ENCODE measurements at regions not wholly inside any gene's neighbourhood (a gene's known extent, or its start where the extent isn't known, plus 50 kb on each side); places are given as distances from the start of the nearest gene placed in this dataset.
"Not testable (repeated sequence)": the region's sequence is repeated elsewhere in the genome, so short reads cannot be mapped to it uniquely, and the experiment has no call there.

DNA sequence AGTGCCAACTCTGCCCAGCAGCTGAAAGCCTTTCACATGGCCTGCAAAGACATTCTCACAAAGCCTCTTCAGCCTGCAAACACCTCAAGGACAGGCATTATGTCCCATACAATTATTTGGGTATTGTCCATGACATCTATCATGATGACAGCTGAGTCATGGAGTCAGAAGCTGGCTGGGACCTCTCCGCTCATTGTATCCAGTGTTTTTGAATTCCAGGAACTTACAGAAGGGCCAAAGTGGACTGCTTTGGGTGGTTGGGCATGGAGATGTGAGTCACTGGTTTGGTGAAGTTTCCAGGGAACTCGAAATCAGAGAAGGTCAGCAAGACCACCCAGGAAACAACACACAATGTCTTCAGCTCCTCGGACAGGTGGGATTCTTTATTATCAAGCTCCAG is 188.6 kb upstream of the CCL2 start:
- no peaks in the 10 kb centered on the region for H3K4me1 Mint-ChIP-seq
- no peaks in the 10 kb centered on the region for H3K36me3 Mint-ChIP-seq
- H3K4me3 Mint-ChIP-seq: no peak overlapping the region
- no peaks in the 10 kb centered on the region for H3K9me3 Mint-ChIP-seq
- ATAC-seq (no peak), DNase-seq (ENCODE audit: low spot score in 2 of 2) (no peak)
- no peak overlapping the region for H3K27ac Mint-ChIP-seq

DNA sequence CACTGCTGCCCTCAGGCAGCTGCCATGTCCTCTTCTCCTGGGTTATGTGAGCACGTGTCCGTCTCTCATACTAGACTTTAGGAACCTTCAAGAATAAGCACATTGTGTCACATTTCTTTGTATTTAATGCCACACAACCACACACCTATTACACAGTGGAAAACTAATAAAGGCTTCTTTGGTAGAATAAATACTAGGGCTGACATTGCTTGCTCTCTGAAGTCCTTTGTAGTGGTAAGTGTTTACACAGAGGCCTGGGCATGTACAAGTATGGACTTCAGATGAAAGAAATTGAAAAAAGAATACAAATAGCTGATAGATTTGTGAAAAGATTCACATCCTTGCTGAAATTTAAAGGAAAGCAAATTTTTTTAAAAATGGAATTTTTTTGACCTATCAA is 188.1 kb upstream of the CCL2 start:
- no peak overlapping the region for H3K27ac Mint-ChIP-seq
- no peaks in the 10 kb centered on the region for H3K4me1 Mint-ChIP-seq
- ATAC-seq (no peak), DNase-seq (ENCODE audit: low spot score in 2 of 2) (no peak)
- no peaks in the 10 kb centered on the region for H3K36me3 Mint-ChIP-seq
- H3K4me3 Mint-ChIP-seq: no peak overlapping the region
- H3K9me3 Mint-ChIP-seq: no peaks in the 10 kb centered on the region

DNA sequence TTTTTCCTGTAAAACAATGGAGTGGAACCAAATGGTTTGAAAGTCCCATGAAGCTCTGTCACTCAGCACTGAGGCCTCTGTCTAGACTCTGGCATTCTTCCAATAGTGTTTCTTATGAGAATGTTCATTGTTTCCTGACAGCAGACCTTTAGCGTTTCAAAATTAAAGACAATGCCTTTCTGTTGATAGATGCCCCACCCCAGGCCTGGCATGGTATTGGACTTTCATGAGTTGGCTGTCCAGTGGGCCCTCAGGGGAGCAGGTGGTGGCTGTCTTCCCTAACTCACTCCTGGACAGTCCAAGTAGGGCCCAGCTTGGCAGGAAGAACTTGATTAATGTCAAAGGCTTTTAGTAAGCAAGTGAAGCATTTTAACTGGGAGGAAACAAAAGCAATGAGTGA is 186.5 kb upstream of the CCL2 start:
- ATAC-seq (no peak), DNase-seq (ENCODE audit: low spot score in 2 of 2) (no peak)
- H3K9me3 Mint-ChIP-seq: no peaks in the 10 kb centered on the region
- H3K27ac Mint-ChIP-seq: no peak overlapping the region
- no peaks in the 10 kb centered on the region for H3K4me1 Mint-ChIP-seq
- H3K4me3 Mint-ChIP-seq: no peak overlapping the region
- no peaks in the 10 kb centered on the region for H3K36me3 Mint-ChIP-seq

DNA sequence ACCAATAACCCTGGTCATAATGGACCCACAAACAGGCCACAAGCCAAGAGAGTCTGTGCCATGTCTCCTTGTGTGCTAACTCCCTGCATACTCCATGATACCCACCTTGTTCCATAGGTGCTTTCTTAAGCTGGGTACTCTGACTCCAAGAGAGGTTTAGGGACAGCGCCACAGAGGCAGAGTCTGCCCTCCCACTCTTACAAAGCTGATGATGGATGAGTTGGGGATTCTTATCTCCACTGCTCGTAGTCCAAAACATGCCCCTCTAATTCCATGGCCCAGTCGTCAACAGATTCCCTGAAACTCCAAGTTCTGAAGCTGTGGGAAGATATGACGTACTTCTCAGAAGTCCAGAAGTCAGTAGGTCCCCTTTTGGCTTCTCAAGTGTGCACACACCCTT is 184.4 kb upstream of the CCL2 start:
- Mint-ChIP-seq H3K9me3 (no peaks in the 10 kb centered on the region), H3K27ac (no peak overlapping the region), H3K36me3 (no peaks in the 10 kb centered on the region), H3K4me1 (no peaks in the 10 kb centered on the region), H3K4me3 (no peak overlapping the region)
- DNase-seq (ENCODE audit: low spot score in 2 of 2): no peak
- ATAC-seq: no peak

DNA sequence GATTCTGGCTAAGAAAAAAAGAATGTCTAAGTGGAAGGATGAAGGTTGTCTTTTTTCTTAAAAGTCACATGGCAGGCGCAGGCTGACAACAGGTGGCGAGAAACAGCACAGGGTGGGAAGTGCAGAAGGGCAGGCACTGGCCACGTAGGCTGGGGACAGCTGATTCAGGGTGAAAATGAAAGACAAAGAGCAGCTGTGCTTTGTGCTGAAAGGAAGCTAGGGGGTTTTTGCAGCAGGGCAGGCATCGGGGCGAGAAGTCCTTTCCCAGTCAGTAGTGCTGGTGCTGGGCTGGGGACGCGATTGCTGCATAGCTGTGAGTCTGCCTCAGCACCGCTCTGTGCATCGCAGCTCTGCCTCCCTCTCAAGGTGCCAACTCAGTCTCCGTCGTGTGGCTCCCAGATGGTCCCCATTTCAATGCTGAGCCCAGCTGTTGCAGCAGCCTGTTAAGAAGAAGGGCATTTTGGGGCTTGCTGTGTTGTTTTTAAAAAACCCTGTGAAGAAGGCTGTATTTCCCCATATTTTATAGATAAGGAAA is 183.1 kb upstream of the CCL2 start:
- Mint-ChIP-seq H3K4me3 (no peak overlapping the region), H3K9me3 (no peaks in the 10 kb centered on the region), H3K4me1 (no peaks in the 10 kb centered on the region), H3K36me3 (no peaks in the 10 kb centered on the region), H3K27ac (no peak overlapping the region)
- ATAC-seq (no peak), DNase-seq (ENCODE audit: low spot score in 2 of 2) (no peak)

DNA sequence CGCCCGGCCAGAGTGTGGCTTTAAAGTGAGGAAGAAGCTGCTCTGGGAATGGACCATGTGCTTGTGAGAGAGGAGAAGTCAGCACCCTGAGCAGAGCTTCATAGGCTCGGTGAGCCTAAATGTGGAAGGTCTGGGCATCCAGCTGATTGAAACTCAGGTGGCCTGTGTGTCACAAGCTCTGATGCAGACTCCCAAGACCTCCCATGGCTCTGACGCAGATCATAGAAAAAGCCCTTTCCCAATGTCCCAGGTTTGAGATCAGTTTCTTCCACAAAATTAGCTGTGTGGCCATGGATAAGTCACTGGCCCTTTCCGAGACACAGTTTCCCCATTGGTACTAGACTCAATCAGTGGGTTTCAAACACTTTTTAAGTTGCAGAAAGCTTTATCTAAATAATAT is 180.0 kb upstream of the CCL2 start:
- no peaks in the 10 kb centered on the region for H3K36me3 Mint-ChIP-seq

DNA sequence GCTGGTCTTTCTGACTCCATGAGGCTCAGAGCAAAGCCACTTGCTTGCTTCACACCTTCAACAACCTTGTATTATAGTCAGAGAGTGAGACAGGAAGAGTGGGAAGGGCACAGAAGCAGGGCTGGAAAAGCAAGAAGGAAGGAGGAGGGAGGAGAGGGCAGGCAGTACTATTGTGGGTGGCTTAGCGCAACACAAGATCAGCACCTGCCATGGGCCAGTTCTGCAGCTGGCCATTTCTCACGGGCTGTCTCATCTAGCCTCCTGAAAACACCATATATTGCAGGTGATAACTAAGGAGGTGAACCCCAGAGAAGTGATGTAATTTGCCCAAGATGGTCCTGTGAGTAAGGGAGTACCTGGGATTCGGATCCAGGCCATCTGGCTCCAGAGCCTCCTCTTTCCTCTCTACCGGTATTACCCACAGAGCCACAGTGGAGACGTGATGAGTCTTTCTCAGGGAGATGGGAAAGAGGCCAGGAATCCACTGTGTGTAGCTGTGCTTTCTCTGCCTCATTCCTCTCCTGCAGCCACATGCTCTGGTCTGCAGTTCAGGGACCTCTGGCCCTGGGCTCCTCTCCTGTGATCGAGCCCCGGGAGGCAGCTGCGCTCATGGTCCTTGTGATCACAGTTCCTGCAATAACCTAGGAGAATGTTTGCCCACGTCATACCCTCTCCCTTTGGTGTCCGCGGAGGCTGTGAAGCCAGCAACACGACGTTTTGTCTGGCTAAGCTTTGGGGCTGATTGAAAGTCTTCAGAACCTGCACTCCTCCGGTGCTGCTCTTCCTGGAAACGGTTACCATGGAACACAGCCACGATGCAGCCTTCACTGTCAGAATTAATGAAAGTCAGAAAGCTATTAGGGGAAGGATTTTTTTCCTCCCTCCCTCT is 178.1 kb upstream of the CCL2 start:
- H3K27ac Mint-ChIP-seq: no peak overlapping the region
- no peaks in the 10 kb centered on the region for H3K9me3 Mint-ChIP-seq
- DNase-seq (ENCODE audit: low spot score in 2 of 2): no peak
- H3K4me3 Mint-ChIP-seq: no peak overlapping the region
- H3K4me1 Mint-ChIP-seq: no peaks in the 10 kb centered on the region
- no peaks in the 10 kb centered on the region for H3K36me3 Mint-ChIP-seq
- ATAC-seq: no peak

More for the DNA sequence above, 180.0 kb upstream of the CCL2 start:
- Mint-ChIP-seq H3K9me3 (no peaks in the 10 kb centered on the region), H3K27ac (no peak overlapping the region), H3K4me1 (no peaks in the 10 kb centered on the region), H3K4me3 (no peak overlapping the region)
- no peak for ATAC-seq
- DNase-seq (ENCODE audit: low spot score in 2 of 2): no peak

DNA sequence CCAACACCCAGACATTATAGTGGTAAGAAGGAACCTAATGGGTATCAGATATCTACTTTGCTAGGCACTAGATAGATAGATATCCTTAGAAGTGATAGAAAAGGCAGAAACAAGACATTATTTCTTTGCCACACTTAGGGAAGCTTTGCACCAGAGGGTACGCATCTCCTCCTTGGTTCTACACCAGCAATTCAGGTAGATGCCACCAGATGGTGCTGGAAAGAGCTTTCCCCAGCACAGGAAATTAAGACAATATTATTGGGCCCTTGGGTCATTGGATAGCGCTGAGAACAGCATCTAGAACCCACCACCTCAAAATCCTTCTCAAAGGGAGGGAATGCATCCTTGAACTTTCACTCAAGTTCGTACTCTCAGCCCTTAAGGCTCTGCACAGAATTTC is 173.8 kb upstream of the CCL2 start:
- ATAC-seq (no peak), DNase-seq (ENCODE audit: low spot score in 2 of 2) (no peak)
- Mint-ChIP-seq H3K9me3 (no peaks in the 10 kb centered on the region), H3K27ac (no peak overlapping the region), H3K4me1 (no peaks in the 10 kb centered on the region), H3K4me3 (no peak overlapping the region), H3K36me3 (no peaks in the 10 kb centered on the region)

DNA sequence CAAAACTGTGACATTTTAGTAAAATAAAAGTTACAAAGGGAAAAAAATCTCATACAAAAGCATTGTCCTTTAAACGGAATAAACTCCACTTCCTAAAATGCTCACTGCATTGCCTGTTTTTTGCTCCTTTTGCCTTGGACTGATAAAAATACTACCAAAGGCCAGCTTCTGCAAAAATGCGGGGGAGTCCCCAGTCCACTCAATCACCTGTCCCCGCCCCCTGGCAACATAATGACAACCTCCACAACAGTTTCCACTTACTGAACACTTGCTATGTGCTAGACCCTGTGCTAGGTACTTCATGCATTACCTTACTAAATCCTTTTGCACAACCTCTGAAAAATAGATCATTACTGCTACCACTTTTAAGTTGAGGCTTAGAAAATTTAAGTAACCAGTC is 172.7 kb upstream of the CCL2 start:
- Mint-ChIP-seq H3K27ac (no peak overlapping the region), H3K9me3 (no peaks in the 10 kb centered on the region), H3K36me3 (no peaks in the 10 kb centered on the region), H3K4me3 (no peak overlapping the region), H3K4me1 (no peaks in the 10 kb centered on the region)
- no peak for DNase-seq (ENCODE audit: low spot score in 2 of 2)
- no peak for ATAC-seq

DNA sequence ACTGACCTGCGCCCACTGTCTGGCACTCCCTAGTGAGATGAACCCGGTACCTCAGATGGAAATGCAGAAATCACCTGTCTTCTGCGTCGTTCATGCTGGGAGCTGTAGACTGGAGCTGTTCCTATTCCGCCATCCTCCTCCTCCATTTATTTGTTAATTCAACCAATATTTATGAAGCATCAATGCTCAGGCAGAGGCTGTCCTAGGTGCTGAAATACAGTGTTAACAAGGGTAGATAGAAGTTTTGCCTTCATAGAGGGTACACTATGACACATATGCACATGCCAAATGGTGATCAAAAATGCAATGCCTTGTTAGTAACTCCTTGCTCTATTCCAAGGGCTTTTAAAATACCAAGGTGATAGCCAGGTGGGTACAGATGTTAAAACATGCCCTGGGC is 166.0 kb upstream of the CCL2 start:
- not testable (repeated sequence) for ATAC-seq, H3K4me3 Mint-ChIP-seq, H3K4me1 Mint-ChIP-seq

DNA sequence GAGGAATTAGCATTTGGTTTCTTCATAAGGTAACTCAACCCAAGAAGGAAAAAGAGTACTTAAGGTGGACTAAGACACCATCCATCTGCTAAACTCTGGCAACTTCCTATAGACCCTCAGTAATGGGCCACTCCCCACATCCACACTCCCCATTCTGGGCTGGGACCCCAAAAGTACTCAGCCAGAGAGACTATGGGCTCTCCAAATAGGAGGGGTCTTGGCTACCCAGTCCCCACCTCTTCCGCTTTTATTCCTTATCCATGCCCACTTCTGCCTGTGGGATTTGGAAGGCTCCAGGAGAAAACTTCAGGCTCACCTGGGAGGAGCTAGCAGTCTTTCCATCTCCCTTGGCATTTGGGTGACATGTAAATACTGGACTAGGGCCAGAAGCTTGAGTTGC is 164.5 kb upstream of the CCL2 start:
- DNase-seq (ENCODE audit: low spot score in 2 of 2) (no peak), ATAC-seq (no peak)
- no peak overlapping the region for H3K4me3 Mint-ChIP-seq
- H3K4me1 Mint-ChIP-seq: no peaks in the 10 kb centered on the region
- no peaks in the 10 kb centered on the region for H3K36me3 Mint-ChIP-seq
- H3K27ac Mint-ChIP-seq: no peak overlapping the region
- H3K9me3 Mint-ChIP-seq: peaks cover 2% of the 10 kb centered on the region

More for the DNA sequence above, 166.0 kb upstream of the CCL2 start:
- not testable (repeated sequence) for DNase-seq (ENCODE audit: low spot score in 2 of 2); H3K27ac Mint-ChIP-seq; H3K9me3 Mint-ChIP-seq; H3K36me3 Mint-ChIP-seq

DNA sequence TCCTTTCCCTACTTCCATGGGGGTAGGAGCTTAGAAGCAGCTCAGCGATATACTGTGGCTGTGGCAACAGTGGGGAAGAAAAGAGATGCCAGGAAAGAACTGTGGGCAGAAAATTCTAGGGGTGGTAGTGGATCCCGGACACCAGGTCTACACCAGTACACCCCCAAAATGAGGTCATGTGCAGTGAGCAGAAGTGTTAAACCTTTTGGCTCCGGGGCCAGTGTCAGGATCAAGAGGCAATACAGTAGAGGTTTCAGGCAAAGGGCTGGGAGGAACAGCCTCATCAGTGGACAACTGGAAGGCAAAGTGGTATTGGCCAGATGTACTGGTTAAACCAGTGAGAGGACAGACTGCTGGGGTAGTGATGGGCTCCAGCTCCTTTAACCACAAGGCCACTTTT is 163.1 kb upstream of the CCL2 start:
- Mint-ChIP-seq H3K4me1 (no peaks in the 10 kb centered on the region), H3K4me3 (no peak overlapping the region), H3K9me3 (peaks cover 2% of the 10 kb centered on the region), H3K36me3 (no peaks in the 10 kb centered on the region), H3K27ac (no peak overlapping the region)
- ATAC-seq (no peak), DNase-seq (ENCODE audit: low spot score in 2 of 2) (no peak)

DNA sequence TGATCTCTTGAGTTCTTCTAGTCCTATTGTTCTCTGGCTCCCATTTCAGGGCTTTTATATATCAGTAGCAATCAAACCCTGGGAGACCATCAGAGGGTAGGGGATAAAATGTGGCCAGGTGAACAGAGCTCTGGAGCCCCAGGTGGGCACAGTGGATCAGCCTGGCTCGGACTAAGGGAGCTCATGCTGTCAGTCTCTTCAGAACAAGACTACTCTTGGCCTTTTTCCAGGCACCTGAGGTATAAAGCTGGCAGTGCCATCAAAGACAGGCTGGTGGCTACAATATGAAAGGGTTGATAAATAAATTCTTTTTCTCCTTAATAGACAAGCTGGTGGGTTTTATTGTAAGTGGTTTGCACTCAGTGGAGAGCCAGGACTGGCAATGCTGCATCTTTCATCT is 160.0 kb upstream of the CCL2 start:
- H3K9me3 Mint-ChIP-seq: no peaks in the 10 kb centered on the region
- ATAC-seq (no peak), DNase-seq (ENCODE audit: low spot score in 2 of 2) (no peak)
- no peaks in the 10 kb centered on the region for H3K36me3 Mint-ChIP-seq
- H3K27ac Mint-ChIP-seq: no peak overlapping the region
- H3K4me1 Mint-ChIP-seq: no peaks in the 10 kb centered on the region
- H3K4me3 Mint-ChIP-seq: no peak overlapping the region

DNA sequence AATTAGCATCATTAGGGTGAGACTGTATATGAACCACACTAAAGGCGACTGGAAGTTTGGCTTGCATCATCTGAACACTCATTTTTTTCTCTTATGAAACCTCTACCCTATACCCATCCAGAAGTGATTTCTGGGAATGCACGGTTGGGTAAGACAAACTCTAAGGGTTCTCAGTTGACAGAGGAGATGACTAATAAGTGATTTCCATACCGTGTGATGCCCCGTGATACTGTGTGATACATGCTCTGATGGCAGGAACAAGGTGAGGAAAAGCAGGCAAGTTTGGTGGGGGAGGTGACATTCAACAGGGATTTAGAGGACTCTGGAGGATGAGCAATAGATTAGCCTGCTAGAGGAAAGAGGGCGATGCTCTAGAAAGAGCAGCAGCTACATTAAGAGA is 156.4 kb upstream of the CCL2 start:
- Mint-ChIP-seq H3K27ac (no peak overlapping the region), H3K4me1 (no peaks in the 10 kb centered on the region), H3K9me3 (no peaks in the 10 kb centered on the region), H3K36me3 (no peaks in the 10 kb centered on the region), H3K4me3 (no peak overlapping the region)
- ATAC-seq: no peak
- DNase-seq (ENCODE audit: low spot score in 2 of 2): no peak

DNA sequence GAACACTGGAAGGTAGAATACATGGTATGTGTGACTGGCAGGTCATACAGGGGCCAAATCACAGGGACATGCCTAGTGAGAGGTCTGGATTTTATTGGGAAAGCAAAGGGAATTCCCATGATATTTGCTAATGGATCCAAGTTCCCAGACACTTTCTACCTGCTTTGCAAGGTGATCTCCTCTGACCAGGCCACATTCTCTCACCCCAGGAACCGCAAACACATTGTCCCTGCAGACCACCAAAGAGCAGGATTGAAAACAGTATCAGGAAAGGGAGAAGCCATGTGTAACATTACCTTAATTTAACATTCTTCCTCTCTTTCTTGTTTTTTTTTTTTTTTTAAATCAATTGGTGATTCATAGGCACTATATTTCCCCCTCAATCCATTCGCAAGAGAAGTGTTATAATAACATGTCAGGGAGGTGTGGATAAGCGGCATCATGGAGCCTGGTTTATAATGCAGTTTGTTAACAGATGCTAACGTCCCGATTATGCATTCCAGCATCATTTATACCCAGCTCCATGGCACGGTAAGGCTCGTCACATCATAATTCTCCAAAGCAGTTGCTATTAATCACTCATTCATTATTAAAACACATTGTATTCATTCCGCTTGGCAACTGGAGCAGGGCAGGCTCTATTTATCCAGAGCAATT is 155.1 kb upstream of the CCL2 start:
- Mint-ChIP-seq H3K4me1 (no peaks in the 10 kb centered on the region), H3K27ac (no peak overlapping the region), H3K4me3 (no peak overlapping the region), H3K36me3 (no peaks in the 10 kb centered on the region), H3K9me3 (no peaks in the 10 kb centered on the region)
- ATAC-seq (no peak), DNase-seq (ENCODE audit: low spot score in 2 of 2) (no peak)

DNA sequence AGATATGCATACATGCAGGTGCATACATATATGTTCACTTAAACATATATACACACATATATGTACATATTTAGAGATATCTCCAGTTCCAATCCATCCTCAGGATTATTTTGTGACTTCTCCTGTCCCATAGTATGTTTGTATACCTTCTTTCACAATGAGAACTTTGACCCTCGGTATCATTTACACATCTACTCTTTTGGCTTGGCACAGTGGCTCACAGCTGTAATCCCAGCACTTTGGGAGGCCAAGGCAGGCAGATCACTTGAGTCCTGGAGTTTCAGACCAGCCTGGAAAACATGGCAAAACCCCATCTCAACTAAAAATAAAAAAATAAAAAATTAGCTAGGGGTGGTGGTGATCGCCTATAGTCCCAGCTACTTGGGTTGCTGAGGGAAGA is 148.1 kb upstream of the CCL2 start:
- Mint-ChIP-seq H3K4me3 (no peak overlapping the region), H3K27ac (no peak overlapping the region), H3K9me3 (no peaks in the 10 kb centered on the region), H3K4me1 (no peaks in the 10 kb centered on the region), H3K36me3 (no peaks in the 10 kb centered on the region)
- DNase-seq (ENCODE audit: low spot score in 2 of 2) (no peak), ATAC-seq (no peak)
